Neural progenitor cell (in vitro differentiated cells): ENCODE measurements at regions not wholly inside any gene's neighbourhood (a gene's known extent, or its start where the extent isn't known, plus 50 kb on each side); places are given as distances from the start of the nearest gene placed in this dataset.

Source experiments
- EZH2 ChIP-seq: fragments of 200-600 bp; sonication (generic); IDR thresholded peaks from 2 replicates; pipeline ENCODE4 v1.6.1; 2017; ENCODE audit warnings: antibody characterized with exemption, mild to moderate bottlenecking, moderate library complexity
- EZH2phosphoT487 ChIP-seq: fragments of 200-600 bp; sonication (generic); IDR thresholded peaks from 2 replicates; pipeline ENCODE4 v1.6.1; 2017; ENCODE audit warnings: antibody characterized with exemption
- TF ChIP-seq, protein P1 (sequence below): fragments of 200-600 bp; sonication (generic); IDR thresholded peaks from 2 replicates; pipeline ENCODE4 v1.5.1; 2017; ENCODE audit warnings: antibody characterized with exemption, mild to moderate bottlenecking

DNA sequence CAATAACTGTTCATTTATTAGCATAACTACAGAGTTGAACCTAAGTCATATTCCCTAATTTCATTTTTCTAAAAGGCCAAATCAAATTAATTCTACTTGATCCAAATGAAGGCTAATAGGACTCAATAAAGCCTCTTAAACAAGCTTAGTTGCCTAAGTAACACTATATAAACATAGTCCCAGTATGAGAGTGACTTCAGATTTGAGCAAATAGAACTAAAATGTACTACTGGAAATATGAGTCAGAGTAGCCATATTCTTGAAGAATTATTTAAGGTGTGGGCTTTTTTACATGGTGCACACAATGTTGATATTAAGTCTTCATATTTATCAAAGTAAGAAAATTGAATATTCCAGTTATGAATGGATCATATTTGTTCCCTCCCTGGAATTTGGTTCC lies 872.3 kb downstream of the MAT2B start:
- TF ChIP-seq, protein P1, sequence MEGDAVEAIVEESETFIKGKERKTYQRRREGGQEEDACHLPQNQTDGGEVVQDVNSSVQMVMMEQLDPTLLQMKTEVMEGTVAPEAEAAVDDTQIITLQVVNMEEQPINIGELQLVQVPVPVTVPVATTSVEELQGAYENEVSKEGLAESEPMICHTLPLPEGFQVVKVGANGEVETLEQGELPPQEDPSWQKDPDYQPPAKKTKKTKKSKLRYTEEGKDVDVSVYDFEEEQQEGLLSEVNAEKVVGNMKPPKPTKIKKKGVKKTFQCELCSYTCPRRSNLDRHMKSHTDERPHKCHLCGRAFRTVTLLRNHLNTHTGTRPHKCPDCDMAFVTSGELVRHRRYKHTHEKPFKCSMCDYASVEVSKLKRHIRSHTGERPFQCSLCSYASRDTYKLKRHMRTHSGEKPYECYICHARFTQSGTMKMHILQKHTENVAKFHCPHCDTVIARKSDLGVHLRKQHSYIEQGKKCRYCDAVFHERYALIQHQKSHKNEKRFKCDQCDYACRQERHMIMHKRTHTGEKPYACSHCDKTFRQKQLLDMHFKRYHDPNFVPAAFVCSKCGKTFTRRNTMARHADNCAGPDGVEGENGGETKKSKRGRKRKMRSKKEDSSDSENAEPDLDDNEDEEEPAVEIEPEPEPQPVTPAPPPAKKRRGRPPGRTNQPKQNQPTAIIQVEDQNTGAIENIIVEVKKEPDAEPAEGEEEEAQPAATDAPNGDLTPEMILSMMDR: no peak
- TF ChIP-seq EZH2: no peak
- TF ChIP-seq EZH2phosphoT487: no peak
